Inflammatory macrophage (primary cell): ENCODE measurements at regions not wholly inside any gene's neighbourhood (a gene's known extent, or its start where the extent isn't known, plus 50 kb on each side); places are given as distances from the start of the nearest gene placed in this dataset.
A peak's percentile ranks its signal among the peaks of the same experiment; 100 is the strongest.
"Not testable (repeated sequence)": the region's sequence is repeated elsewhere in the genome, so short reads cannot be mapped to it uniquely, and the experiment has no call there.

Source experiments
- DNase-seq, 2 donors: peaks; one replicate each; pipeline ENCODE4 v3.0.0-alpha.2; 2020 to 2022

GRCh38 chr12:111247083-111247783, 121.7 kb downstream of the PHETA1 start:
- no peak for DNase-seq

- no peak for DNase-seq
These were observed 122.4 kb downstream of the PHETA1 start for GRCh38 chr12:111246477-111247011.

GRCh38 chr12:111245701-111246476, 123.0 kb downstream of the PHETA1 start:
- no peak for DNase-seq

- no peak for DNase-seq
These were observed 124.2 kb downstream of the PHETA1 start for GRCh38 chr12:111244673-111245072.

- DNase-seq, result not testable (repeated sequence)
These were observed 126.1 kb downstream of the PHETA1 start for GRCh38 chr12:111242817-111243216.

- DNase-seq, result peak; percentile 32 to 44
These were observed 126.7 kb downstream of the PHETA1 start for GRCh38 chr12:111242184-111242583.

- no peak for DNase-seq
These were observed 128.5 kb downstream of the PHETA1 start for GRCh38 chr12:111240374-111240773.

- no peak for DNase-seq
These were observed 129.7 kb downstream of the PHETA1 start for GRCh38 chr12:111239235-111239634.

GRCh38 chr12:111238075-111238734, 130.7 kb downstream of the PHETA1 start:
- no peak for DNase-seq

- not testable (repeated sequence) for DNase-seq
These were observed 134.4 kb downstream of the PHETA1 start for GRCh38 chr12:111234491-111234890.

- peak; percentile 64 to 77 for DNase-seq
These were observed 135.1 kb downstream of the PHETA1 start for GRCh38 chr12:111233786-111234185.

GRCh38 chr12:111230649-111231048, 138.2 kb downstream of the PHETA1 start:
- no peak for DNase-seq

GRCh38 chr12:111228916-111229666, 139.8 kb downstream of the PHETA1 start:
- DNase-seq, result no peak

GRCh38 chr12:111227476-111228420, 141.1 kb downstream of the PHETA1 start:
- DNase-seq, result no peak

GRCh38 chr12:111226680-111227079, 142.2 kb downstream of the PHETA1 start:
- DNase-seq, result no peak

- DNase-seq, result no peak
These were observed 143.6 kb downstream of the PHETA1 start for GRCh38 chr12:111225307-111225706.

GRCh38 chr12:111224186-111225066, 144.5 kb downstream of the PHETA1 start:
- peak; percentile 24 to 75 for DNase-seq

- DNase-seq, result peak; percentile 79 to 95
These were observed 146.4 kb downstream of the PHETA1 start for GRCh38 chr12:111222523-111222922.

GRCh38 chr12:111222027-111222414, 146.9 kb downstream of the PHETA1 start:
- DNase-seq, result no peak
